ENCODE measurements at regions not wholly inside any gene's neighbourhood (a gene's known extent, or its start where the extent isn't known, plus 50 kb on each side); places are given as distances from the start of the nearest gene placed in this dataset.

- no peak for TF ChIP-seq CTCF (IDR thresholded peaks at IDR 0.05)
- Mint-ChIP-seq H3K27me3 (ENCODE audit: insufficient read depth) (peaks cover 3% of the 10 kb centered on the region; the same call in 1 of the 2 replicates), H3K9me3 (no peaks in the 10 kb centered on the region), H3K4me1 (ENCODE audit: low read depth) (no peaks in the 10 kb centered on the region), H3K27ac (no peak overlapping the region), H3K4me3 (no peak overlapping the region), H3K36me3 (ENCODE audit: low read depth) (no peaks in the 10 kb centered on the region)
- DNase-seq = no peak
Observed at GRCh38 chr3:31178467-31178866, 284.0 kb upstream of the GADL1 start.

- no peaks in the 10 kb centered on the region for H3K36me3 Mint-ChIP-seq (ENCODE audit: low read depth)
- DNase-seq = no peak
Observed at GRCh38 chr3:31179768-31180167, 285.3 kb upstream of the GADL1 start.

GRCh38 chr3:31180274-31180673, 285.8 kb upstream of the GADL1 start:
- no peak for TF ChIP-seq CTCF (IDR thresholded peaks at IDR 0.05)
- Mint-ChIP-seq H3K27ac (no peak overlapping the region), H3K27me3 (ENCODE audit: insufficient read depth) (peaks cover 3% of the 10 kb centered on the region; the same call in 1 of the 2 replicates), H3K9me3 (no peaks in the 10 kb centered on the region), H3K4me3 (no peak overlapping the region), H3K36me3 (ENCODE audit: low read depth) (no peaks in the 10 kb centered on the region), H3K4me1 (ENCODE audit: low read depth) (peaks cover 9% of the 10 kb centered on the region)
- no peak for DNase-seq

More at GRCh38 chr3:31179768-31180167, 285.3 kb upstream of the GADL1 start:
- H3K4me3 Mint-ChIP-seq = no peak overlapping the region
- TF ChIP-seq CTCF (IDR thresholded peaks at IDR 0.05) = no peak
- H3K27ac Mint-ChIP-seq = no peak overlapping the region
- H3K9me3 Mint-ChIP-seq = no peaks in the 10 kb centered on the region
- peaks cover 3% of the 10 kb centered on the region; the same call in 1 of the 2 replicates for H3K27me3 Mint-ChIP-seq (ENCODE audit: insufficient read depth)
- peaks cover 4% of the 10 kb centered on the region for H3K4me1 Mint-ChIP-seq (ENCODE audit: low read depth)

GRCh38 chr3:31181661-31182060, 287.2 kb upstream of the GADL1 start:
- Mint-ChIP-seq H3K9me3 (no peaks in the 10 kb centered on the region), H3K4me1 (ENCODE audit: low read depth) (peaks cover 17% of the 10 kb centered on the region), H3K27ac (no peak overlapping the region), H3K27me3 (ENCODE audit: insufficient read depth) (peaks cover 3% of the 10 kb centered on the region; the same call in 1 of the 2 replicates), H3K4me3 (no peak overlapping the region), H3K36me3 (ENCODE audit: low read depth) (no peaks in the 10 kb centered on the region)
- TF ChIP-seq CTCF (IDR thresholded peaks at IDR 0.05) = no peak
- no peak for DNase-seq

GRCh38 chr3:31182661-31183060, 288.2 kb upstream of the GADL1 start:
- H3K9me3 Mint-ChIP-seq = no peaks in the 10 kb centered on the region
- H3K27ac Mint-ChIP-seq = no peak overlapping the region
- H3K36me3 Mint-ChIP-seq (ENCODE audit: low read depth) = no peaks in the 10 kb centered on the region
- peaks cover 17% of the 10 kb centered on the region for H3K4me1 Mint-ChIP-seq (ENCODE audit: low read depth)
- peaks cover 3% of the 10 kb centered on the region; the same call in 1 of the 2 replicates for H3K27me3 Mint-ChIP-seq (ENCODE audit: insufficient read depth)
- DNase-seq = no peak
- no peak for TF ChIP-seq CTCF (IDR thresholded peaks at IDR 0.05)
- no peak overlapping the region for H3K4me3 Mint-ChIP-seq
